HG02759 (cell line): ENCODE measurements at regions not wholly inside any gene's neighbourhood (a gene's known extent, or its start where the extent isn't known, plus 50 kb on each side); places are given as distances from the start of the nearest gene placed in this dataset.

Experiments used
- ATAC-seq: cut with Tn5 transposase; IDR thresholded peaks from one replicate; pipeline ENCODE4 v1.9.1; 2021; ENCODE audit warnings: mild to moderate bottlenecking, moderate library complexity; ENCODE audit not compliant: unreplicated experiment

DNA sequence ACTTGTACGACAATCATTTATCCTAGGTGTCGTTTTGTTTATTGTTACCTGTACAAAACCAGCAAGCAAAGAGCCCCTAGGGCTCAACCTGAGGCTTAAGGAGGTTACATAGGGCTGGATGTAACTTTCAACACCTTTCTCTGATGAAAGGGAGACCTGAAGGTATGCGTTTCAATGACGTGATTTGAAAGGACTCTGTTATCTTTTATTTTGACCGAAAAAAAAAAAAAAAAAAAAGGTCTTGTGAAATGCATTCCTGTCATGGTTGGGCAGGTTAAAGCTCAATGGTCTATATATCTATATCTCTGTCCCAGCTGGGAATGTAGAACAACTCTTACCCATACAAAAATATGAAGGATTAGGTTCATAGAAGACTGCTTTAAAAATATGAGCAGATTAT is 78.7 kb upstream of the SASH1 start:
- ATAC-seq: no peak

- ATAC-seq: no peak
Measured at GRCh38 chr6:148265054-148265453, 77.6 kb upstream of the SASH1 start.

DNA sequence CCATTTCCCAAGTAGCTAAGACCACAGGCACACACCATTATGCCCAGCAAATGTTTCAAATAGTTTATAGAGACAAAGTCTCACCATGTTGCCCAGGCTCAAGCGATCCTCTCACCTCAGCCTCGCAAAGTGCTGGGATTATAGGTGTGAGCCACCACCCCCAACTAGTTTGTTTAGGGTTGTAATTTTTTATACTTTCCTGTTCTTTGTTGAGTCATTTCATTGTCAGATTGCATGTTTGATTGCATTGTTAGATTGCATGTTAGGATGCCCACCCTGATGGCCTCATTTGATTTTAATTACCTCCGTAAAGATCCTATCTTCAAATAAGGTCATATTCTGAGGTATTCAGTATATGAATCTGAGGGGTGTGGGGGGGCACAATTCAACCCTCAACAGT is 73.3 kb upstream of the SASH1 start:
- ATAC-seq: no peak

- no peak for ATAC-seq
Measured at GRCh38 chr6:148271711-148272439, 70.8 kb upstream of the SASH1 start.

- no peak for ATAC-seq
Measured at GRCh38 chr6:148272597-148272996, 70.0 kb upstream of the SASH1 start.

GRCh38 chr6:148273962-148274752 is 68.5 kb upstream of the SASH1 start:
- no peak for ATAC-seq

DNA sequence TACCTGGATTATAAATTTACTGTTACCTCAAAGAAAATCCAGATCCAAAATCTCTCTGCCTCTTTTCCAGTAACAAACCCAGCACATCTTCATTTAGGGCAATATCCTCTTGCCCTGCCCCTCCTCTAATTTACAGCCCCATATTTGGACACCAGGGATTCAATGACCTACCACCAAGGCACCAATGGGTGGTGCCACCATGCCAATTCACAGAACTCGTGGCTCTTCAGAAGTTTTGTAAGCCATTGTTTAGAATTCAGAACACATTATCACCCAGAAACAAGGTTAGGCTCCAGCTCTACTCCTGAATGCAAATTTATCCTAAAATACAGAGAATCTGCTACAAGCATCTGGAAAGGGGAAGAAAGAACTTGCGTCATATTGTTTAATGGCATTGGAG is 67.8 kb upstream of the SASH1 start:
- ATAC-seq: no peak

- no peak for ATAC-seq
Measured at GRCh38 chr6:148285205-148285604, 57.4 kb upstream of the SASH1 start.

DNA sequence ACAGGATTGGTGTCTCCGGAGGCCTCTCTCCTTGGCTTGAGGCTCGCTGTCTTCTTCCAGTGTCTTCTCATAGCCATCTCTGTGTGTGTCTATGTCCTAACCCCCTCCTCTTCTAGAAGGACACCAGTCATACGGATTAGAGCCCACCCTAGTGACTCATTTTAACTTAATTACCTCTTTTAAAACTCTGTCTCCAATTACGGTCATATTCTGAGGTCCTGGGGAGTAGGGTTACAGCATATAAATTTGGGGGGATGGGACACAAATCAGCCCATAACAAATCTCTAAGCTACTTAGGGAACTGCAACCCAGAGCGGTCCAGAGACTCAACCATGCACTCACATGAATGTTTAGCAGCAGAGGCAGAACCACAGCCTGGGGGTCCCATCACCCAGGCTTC is 56.1 kb upstream of the SASH1 start:
- ATAC-seq: no peak

DNA sequence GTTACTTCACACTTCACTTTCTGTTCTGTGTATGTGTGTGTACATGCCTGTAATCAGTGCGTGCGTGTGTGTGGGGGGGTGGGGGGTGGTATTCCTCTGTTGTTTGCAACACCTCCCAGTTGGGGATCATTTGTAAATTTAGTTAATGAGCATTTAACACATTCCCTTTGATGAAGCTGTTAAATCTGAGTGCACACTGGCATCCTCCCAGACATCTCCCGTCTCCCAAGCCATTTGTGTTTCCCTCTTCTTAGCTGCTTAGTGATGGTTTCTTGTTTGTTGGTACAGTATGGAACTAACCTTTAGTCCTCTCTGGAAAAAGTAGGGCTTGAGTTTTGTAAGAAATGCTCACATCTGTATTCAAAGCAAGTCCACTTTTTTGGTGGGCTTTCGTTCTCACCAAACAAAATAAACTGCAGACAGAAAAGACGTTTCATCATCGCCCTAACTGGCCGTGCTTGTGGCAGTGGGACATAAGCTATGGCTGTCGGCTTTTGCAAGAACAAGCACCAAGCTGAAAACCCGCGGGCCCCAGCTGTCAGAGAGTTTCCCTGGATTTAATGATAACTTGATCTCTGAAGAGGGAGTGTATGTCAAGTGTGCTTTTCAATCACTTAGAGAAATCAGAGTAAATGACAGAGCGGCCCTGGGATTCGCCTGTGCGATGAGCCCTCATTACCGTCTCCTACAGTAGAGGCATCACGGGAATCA is 54.9 kb upstream of the SASH1 start:
- ATAC-seq: no peak

GRCh38 chr6:148288541-148288940 is 54.1 kb upstream of the SASH1 start:
- no peak for ATAC-seq

GRCh38 chr6:148289153-148289552 is 53.5 kb upstream of the SASH1 start:
- ATAC-seq: no peak

DNA sequence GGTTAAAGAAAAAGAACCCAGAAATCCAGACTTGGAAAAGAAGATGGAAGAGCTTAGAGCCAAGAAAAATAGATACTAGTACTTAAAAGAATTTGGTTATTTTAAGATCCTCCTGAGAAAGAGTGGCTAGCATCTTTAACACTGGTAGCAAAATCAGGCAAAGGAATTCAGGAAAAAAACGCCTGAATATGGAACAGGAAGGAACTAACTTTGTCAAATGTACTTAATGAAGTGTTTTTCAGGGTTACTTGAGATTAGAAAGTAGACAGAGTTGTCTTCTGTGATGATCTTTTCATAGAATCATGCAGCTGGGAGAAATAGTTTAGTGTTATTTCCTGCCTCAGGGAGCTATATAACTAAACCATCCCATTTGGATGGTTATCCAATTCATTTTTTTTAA is 50.8 kb upstream of the SASH1 start:
- ATAC-seq: no peak
